ENCODE measurements at regions not wholly inside any gene's neighbourhood (a gene's known extent, or its start where the extent isn't known, plus 50 kb on each side); places are given as distances from the start of the nearest gene placed in this dataset.

DNA sequence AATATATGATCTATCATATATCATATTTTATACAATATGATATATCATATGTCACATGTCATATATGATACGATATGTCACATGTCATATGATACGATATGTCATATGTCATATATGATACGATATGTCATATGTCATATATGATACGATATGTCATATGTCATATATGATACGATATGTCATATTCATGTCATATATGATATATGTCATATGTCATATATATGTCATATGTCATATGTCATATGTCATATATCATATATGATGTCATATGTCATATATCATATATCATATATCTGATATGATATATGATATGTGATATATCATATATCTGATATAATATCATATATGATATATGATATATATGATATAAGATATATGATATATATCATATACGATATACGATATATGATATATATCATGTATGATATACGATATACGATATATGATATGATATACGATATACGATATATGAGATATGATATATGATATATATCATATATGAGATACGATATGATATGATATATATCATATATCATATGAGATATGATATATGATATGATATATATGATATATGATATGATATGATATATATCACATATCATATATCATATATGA, 122.3 kb upstream of the USP9X start:
- Histone ChIP-seq H3K27ac (no peak overlapping the region), H3K9me3 (no peaks in the 10 kb centered on the region), H3K4me1 (no peaks in the 10 kb centered on the region), H3K27me3 (no peaks in the 10 kb centered on the region), H3K4me3 (no peak overlapping the region), H3K36me3 (no peaks in the 10 kb centered on the region)
- TF ChIP-seq POLR2A (IDR thresholded peaks at IDR 0.05) (no peak), EP300 (IDR thresholded peaks at IDR 0.05) (no peak), POLR2AphosphoS5 (IDR thresholded peaks at IDR 0.05) (no peak)
- TF ChIP-seq, protein P1, sequence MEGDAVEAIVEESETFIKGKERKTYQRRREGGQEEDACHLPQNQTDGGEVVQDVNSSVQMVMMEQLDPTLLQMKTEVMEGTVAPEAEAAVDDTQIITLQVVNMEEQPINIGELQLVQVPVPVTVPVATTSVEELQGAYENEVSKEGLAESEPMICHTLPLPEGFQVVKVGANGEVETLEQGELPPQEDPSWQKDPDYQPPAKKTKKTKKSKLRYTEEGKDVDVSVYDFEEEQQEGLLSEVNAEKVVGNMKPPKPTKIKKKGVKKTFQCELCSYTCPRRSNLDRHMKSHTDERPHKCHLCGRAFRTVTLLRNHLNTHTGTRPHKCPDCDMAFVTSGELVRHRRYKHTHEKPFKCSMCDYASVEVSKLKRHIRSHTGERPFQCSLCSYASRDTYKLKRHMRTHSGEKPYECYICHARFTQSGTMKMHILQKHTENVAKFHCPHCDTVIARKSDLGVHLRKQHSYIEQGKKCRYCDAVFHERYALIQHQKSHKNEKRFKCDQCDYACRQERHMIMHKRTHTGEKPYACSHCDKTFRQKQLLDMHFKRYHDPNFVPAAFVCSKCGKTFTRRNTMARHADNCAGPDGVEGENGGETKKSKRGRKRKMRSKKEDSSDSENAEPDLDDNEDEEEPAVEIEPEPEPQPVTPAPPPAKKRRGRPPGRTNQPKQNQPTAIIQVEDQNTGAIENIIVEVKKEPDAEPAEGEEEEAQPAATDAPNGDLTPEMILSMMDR (IDR thresholded peaks at IDR 0.05) = no peak
- WGBS, 2 donors (ENCODE audit: low coverage in 1 of 2) = 74 to 85% methylated on average over 7 to 8 of the region's 12 CpGs
- ATAC-seq = no peak

DNA sequence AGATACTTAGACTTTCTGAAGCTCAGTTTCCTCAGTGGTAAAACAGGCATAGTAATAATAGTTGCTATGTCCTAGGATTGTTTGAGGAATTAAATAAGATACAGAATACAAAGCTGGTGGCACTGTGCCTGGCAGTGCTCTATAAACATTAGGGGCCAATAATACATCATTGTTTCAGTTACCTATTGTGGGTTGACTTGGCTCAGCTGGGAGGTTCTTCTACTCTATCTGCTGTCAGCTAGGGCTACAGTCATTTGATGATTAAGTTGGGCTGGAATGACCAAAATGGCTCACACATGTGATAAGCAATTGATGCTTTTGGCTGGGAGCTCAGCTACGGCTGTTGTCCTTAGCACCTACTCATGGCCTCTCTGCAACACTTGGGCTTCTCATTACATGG, 121.2 kb upstream of the USP9X start:
- H3K9me3 ChIP-seq = no peaks in the 10 kb centered on the region
- no peaks in the 10 kb centered on the region for H3K36me3 ChIP-seq
- TF ChIP-seq, protein P1 (IDR thresholded peaks at IDR 0.05) = no peak
- no peak for TF ChIP-seq POLR2AphosphoS5 (IDR thresholded peaks at IDR 0.05)
- TF ChIP-seq EP300 (IDR thresholded peaks at IDR 0.05) = no peak
- TF ChIP-seq POLR2A (IDR thresholded peaks at IDR 0.05) = no peak
- no peaks in the 10 kb centered on the region for H3K4me1 ChIP-seq
- H3K27me3 ChIP-seq = no peaks in the 10 kb centered on the region
- ATAC-seq = no peak
- no peak overlapping the region for H3K4me3 ChIP-seq
- H3K27ac ChIP-seq = no peak overlapping the region
- 40% methylated on average over 1 of the region's 1 CpG; no CpG with 5 or more reads in 1 of the 2 donors for WGBS, 2 donors (ENCODE audit: low coverage in 1 of 2)

DNA sequence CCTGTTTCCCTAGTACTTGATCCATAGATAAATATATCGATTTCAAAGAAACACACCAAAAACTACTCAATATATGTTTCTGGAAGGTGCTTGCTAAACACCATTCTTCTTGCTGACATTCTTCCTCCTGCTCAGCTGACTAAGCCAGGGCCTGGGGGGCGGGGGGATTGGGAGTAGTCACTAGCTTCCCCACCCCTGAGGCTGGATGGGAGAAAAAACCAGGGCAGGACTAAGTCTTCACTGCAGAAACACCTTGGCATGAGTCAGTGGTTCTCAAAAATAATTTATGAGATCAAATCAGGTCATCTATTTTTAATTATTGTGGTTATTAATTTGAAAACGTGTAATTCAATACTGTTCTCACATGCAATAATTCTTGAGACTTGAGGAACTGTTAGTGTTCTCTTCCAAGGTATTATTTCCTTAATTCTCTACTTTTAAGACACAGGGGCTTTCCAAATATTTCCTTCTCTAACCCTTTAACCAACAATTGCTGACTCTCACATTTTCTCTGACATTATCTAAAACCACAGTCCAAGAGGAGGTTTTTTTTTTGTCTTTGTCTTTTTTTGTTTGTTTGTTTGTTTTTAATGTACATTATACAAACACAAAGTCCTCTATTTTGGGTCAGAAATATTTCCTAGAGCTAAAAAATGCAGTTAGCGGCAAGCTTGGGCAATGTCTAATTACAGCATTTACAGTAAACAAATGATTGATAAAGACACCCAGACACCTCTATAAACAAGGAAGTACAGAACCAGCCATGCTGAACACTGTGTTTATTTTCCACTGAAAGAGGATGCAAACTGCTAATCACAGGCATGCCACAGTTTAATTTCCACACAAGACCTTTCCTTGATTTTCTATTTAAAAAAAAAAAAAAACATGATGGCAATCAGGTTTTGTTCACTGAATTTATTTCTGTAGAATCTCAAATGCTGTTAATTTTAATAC, 120.3 kb upstream of the USP9X start:
- H3K4me3 ChIP-seq = no peak overlapping the region
- no peaks in the 10 kb centered on the region for H3K27me3 ChIP-seq
- H3K9me3 ChIP-seq = no peaks in the 10 kb centered on the region
- TF ChIP-seq POLR2A (IDR thresholded peaks at IDR 0.05) = no peak
- no peak for TF ChIP-seq EP300 (IDR thresholded peaks at IDR 0.05)
- TF ChIP-seq, protein P1 (IDR thresholded peaks at IDR 0.05) = no peak
- no peak for TF ChIP-seq POLR2AphosphoS5 (IDR thresholded peaks at IDR 0.05)
- H3K27ac ChIP-seq = no peak overlapping the region
- ATAC-seq = no peak
- WGBS, 2 donors (ENCODE audit: low coverage in 1 of 2) = 0 to 67% methylated on average over 1 to 3 of the region's 4 CpGs
- no peaks in the 10 kb centered on the region for H3K36me3 ChIP-seq
- no peaks in the 10 kb centered on the region for H3K4me1 ChIP-seq

DNA sequence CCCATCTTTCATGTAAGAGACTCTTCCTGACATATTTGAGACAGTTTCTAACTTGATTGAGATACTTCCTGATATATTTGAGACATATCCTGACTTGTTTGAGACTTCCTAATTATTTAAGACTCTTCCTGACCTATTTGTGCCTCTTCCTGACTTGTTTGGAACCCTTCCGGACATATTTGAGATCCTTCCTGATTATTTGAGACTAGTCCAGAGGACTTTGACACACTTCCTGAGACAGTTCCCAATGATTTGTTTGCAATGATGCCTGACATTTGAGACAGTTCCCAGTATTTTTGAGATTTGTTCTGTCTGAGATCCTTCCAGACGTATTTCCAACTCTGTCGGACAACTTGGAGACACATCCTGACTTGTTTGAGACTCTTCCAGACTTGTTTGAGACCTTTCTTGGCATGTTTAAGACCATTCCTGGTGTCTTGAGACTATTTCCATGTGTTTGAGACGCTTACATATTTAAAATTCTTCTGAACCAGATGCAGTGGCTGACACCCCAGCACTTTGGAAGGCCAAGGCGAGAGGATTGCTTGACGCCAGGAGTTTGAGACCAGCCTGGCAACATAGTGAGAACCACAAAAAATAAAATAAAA, 118.9 kb upstream of the USP9X start:
- H3K27ac ChIP-seq = no peak overlapping the region
- no peak overlapping the region for H3K4me3 ChIP-seq
- 50 to 63% methylated on average over 1 to 3 of the region's 6 CpGs for WGBS, 2 donors (ENCODE audit: low coverage in 1 of 2)
- H3K27me3 ChIP-seq = no peaks in the 10 kb centered on the region
- ATAC-seq = peak; percentile 16
- TF ChIP-seq POLR2AphosphoS5 (IDR thresholded peaks at IDR 0.05) (no peak), EP300 (IDR thresholded peaks at IDR 0.05) (no peak), POLR2A (IDR thresholded peaks at IDR 0.05) (no peak)
- TF ChIP-seq, protein P1 (IDR thresholded peaks at IDR 0.05) = no peak
- no peaks in the 10 kb centered on the region for H3K36me3 ChIP-seq
- no peaks in the 10 kb centered on the region for H3K9me3 ChIP-seq
- H3K4me1 ChIP-seq = no peaks in the 10 kb centered on the region

All from gastroesophageal sphincter (tissue), 4 donors.